HEK293T (cell line): ENCODE measurements at regions not wholly inside any gene's neighbourhood (a gene's known extent, or its start where the extent isn't known, plus 50 kb on each side); places are given as distances from the start of the nearest gene placed in this dataset.

ENCODE experiments used
- BHLHE40 ChIP-seq: fragments of 450-650 bp; IDR thresholded peaks from 2 replicates; pipeline ENCODE4 v1.6.1; 2016; ENCODE audit warnings: mild to moderate bottlenecking, moderate library complexity, borderline replicate concordance
- FOXA1 ChIP-seq: fragments of 450-650 bp; IDR thresholded peaks from 2 replicates; pipeline ENCODE4 v1.6.1; 2016; ENCODE audit warnings: mild to moderate bottlenecking
- ZNF384 ChIP-seq: fragments of 450-650 bp; IDR thresholded peaks from 2 replicates; pipeline ENCODE4 v1.6.1; 2016

- TF ChIP-seq FOXA1 (no peak), BHLHE40 (no peak), ZNF384 (no peak)
Measured at GRCh38 chr6:113428702-113429101, 428.4 kb upstream of the MARCKS start.
